Neural progenitor cell (in vitro differentiated cells): ENCODE measurements at regions not wholly inside any gene's neighbourhood (a gene's known extent, or its start where the extent isn't known, plus 50 kb on each side); places are given as distances from the start of the nearest gene placed in this dataset.

Experiments used
- DNase-seq: peaks from one replicate; pipeline ENCODE4 v3.0.0-alpha.2; 2016; ENCODE audit warnings: low spot score
- H2AFZ ChIP-seq: fragments of 200-600 bp; sonication (generic); replicated peaks from 2 replicates; pipeline ENCODE4 v1.6.1; 2016; ENCODE audit warnings: antibody characterized with exemption
- H3F3A ChIP-seq: fragments of 200-600 bp; sonication (generic); 2 replicates; pipeline ENCODE4 v1.6.1; 2016; ENCODE audit warnings: antibody characterized with exemption, low read depth
- H3K27ac ChIP-seq: fragments of 200-600 bp; sonication (generic); 2 replicates; pipeline ENCODE4 v1.5.1; 2016; ENCODE audit warnings: mild to moderate bottlenecking
- H3K27me3 ChIP-seq: fragments of 200-600 bp; sonication (generic); 2 replicates; pipeline ENCODE4 v1.6.1; 2016; ENCODE audit warnings: mild to moderate bottlenecking, moderate library complexity
- H3K36me3 ChIP-seq: fragments of 200-600 bp; sonication (generic); 2 replicates; pipeline ENCODE4 v1.5.1; 2016
- H3K4me1 ChIP-seq: fragments of 200-600 bp; sonication (generic); 2 replicates; pipeline ENCODE4 v1.6.1; 2016; ENCODE audit warnings: mixed run types
- H3K4me2 ChIP-seq: fragments of 200-600 bp; sonication (generic); 2 replicates; pipeline ENCODE4 v1.6.1; 2016
- H3K4me3 ChIP-seq: fragments of 200-600 bp; sonication (generic); 2 replicates; pipeline ENCODE4 v1.5.1; 2016
- H3K79me2 ChIP-seq: fragments of 200-600 bp; sonication (generic); 2 replicates; pipeline ENCODE4 v1.6.1; 2016; ENCODE audit warnings: low read depth
- H3K9ac ChIP-seq: fragments of 200-600 bp; sonication (generic); 2 replicates; pipeline ENCODE4 v1.6.1; 2016
- H3K9me3 ChIP-seq: fragments of 200-600 bp; sonication (generic); 2 replicates; pipeline ENCODE4 v1.5.1; 2016; ENCODE audit warnings: low read depth
- H4K20me1 ChIP-seq: fragments of 200-600 bp; sonication (generic); 2 replicates; pipeline ENCODE4 v1.6.1; 2016; ENCODE audit warnings: low read depth
- H3K27ac Mint-ChIP-seq: 3 replicates; pipeline ENCODE4 v1.8.0; 2021; ENCODE audit warnings: mixed read lengths
- H3K27me3 Mint-ChIP-seq: 2 replicates; pipeline ENCODE4 v1.8.0; 2022; ENCODE audit warnings: low read depth, mild to moderate bottlenecking, inconsistent platforms, moderate library complexity, mixed read lengths; ENCODE audit not compliant: insufficient read depth
- H3K36me3 Mint-ChIP-seq: 3 replicates; pipeline ENCODE4 v1.8.0; 2021; ENCODE audit warnings: mixed read lengths
- H3K4me1 Mint-ChIP-seq: 3 replicates; pipeline ENCODE4 v1.8.0; 2021; ENCODE audit warnings: mixed read lengths
- H3K4me3 Mint-ChIP-seq: 3 replicates; pipeline ENCODE4 v1.8.0; 2021; ENCODE audit warnings: mild to moderate bottlenecking, moderate library complexity, mixed read lengths
- H3K9me3 Mint-ChIP-seq: 3 replicates; pipeline ENCODE4 v1.8.0; 2020; ENCODE audit warnings: mixed read lengths
- EZH2 ChIP-seq: fragments of 200-600 bp; sonication (generic); IDR thresholded peaks from 2 replicates; pipeline ENCODE4 v1.6.1; 2017; ENCODE audit warnings: antibody characterized with exemption, mild to moderate bottlenecking, moderate library complexity
- EZH2phosphoT487 ChIP-seq: fragments of 200-600 bp; sonication (generic); IDR thresholded peaks from 2 replicates; pipeline ENCODE4 v1.6.1; 2017; ENCODE audit warnings: antibody characterized with exemption
- TF ChIP-seq, protein P1 (sequence below): fragments of 200-600 bp; sonication (generic); IDR thresholded peaks from 2 replicates; pipeline ENCODE4 v1.5.1; 2017; ENCODE audit warnings: antibody characterized with exemption, mild to moderate bottlenecking

DNA sequence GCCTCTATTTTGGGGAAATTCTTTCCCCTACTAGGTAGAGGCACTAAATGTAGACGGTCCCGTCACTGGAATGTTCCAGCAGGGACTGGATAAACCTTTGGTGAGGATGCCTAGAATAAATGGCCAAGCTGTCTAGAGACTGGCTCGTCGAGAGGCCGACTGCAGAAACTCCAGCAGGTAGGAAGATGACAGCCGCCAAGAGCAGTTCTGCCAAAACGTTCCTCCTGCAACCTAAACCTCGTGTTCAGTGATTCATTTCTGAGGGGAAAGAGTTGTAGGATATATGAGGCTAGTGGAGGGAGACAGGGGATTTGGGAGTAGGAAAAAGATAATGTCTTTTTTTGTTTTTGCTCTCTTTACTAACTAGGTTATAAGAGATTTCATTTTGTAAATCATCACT lies 184.7 kb upstream of the GDF10 start:
- Histone ChIP-seq H4K20me1 (no peaks in the 10 kb centered on the region), H3K27me3 (no peaks in the 10 kb centered on the region), H2AFZ (no peak overlapping the region), H3K4me1 (no peaks in the 10 kb centered on the region), H3K9me3 (no peaks in the 10 kb centered on the region), H3K36me3 (no peaks in the 10 kb centered on the region), H3K9ac (no peak overlapping the region), H3K27ac (no peak overlapping the region), H3F3A (no peaks in the 10 kb centered on the region), H3K79me2 (no peaks in the 10 kb centered on the region), H3K4me3 (no peak overlapping the region), H3K4me2 (no peak overlapping the region)
- Mint-ChIP-seq H3K36me3 (no peaks in the 10 kb centered on the region), H3K27ac (no peak overlapping the region), H3K4me3 (no peak overlapping the region), H3K9me3 (no peaks in the 10 kb centered on the region), H3K4me1 (peaks cover 3% of the 10 kb centered on the region), H3K27me3 (no peaks in the 10 kb centered on the region)
- TF ChIP-seq EZH2 (no peak), EZH2phosphoT487 (no peak)
- TF ChIP-seq, protein P1, sequence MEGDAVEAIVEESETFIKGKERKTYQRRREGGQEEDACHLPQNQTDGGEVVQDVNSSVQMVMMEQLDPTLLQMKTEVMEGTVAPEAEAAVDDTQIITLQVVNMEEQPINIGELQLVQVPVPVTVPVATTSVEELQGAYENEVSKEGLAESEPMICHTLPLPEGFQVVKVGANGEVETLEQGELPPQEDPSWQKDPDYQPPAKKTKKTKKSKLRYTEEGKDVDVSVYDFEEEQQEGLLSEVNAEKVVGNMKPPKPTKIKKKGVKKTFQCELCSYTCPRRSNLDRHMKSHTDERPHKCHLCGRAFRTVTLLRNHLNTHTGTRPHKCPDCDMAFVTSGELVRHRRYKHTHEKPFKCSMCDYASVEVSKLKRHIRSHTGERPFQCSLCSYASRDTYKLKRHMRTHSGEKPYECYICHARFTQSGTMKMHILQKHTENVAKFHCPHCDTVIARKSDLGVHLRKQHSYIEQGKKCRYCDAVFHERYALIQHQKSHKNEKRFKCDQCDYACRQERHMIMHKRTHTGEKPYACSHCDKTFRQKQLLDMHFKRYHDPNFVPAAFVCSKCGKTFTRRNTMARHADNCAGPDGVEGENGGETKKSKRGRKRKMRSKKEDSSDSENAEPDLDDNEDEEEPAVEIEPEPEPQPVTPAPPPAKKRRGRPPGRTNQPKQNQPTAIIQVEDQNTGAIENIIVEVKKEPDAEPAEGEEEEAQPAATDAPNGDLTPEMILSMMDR = no peak
- no peak for DNase-seq

DNA sequence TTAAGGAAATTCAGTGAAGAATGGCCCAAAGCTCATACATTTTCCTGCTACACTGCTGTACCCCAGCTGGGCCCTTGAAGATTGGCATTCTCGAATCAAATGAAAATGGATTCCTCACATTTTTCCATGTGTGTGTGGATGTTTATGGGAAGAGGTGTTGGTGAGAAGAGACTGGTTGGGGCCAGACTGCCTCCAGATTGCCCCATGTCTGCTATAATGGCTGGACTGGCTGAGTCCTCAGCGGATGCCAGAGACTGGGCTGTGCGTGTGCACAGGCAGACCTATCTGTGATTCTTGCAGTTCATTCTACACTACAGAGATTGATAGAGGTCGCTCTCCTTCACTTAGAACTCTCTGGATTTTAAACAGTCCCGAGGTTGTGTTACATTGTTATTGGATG lies 183.6 kb upstream of the GDF10 start:
- Histone ChIP-seq H3K4me1 (no peaks in the 10 kb centered on the region), H2AFZ (no peak overlapping the region), H3K36me3 (no peaks in the 10 kb centered on the region), H3K79me2 (no peaks in the 10 kb centered on the region), H3K27ac (no peak overlapping the region), H4K20me1 (no peaks in the 10 kb centered on the region), H3K4me3 (no peak overlapping the region), H3K4me2 (no peak overlapping the region), H3K9me3 (no peaks in the 10 kb centered on the region), H3F3A (no peaks in the 10 kb centered on the region), H3K9ac (no peak overlapping the region), H3K27me3 (no peaks in the 10 kb centered on the region)
- Mint-ChIP-seq H3K4me1 (peaks cover 3% of the 10 kb centered on the region), H3K4me3 (no peak overlapping the region), H3K27ac (no peak overlapping the region), H3K36me3 (no peaks in the 10 kb centered on the region), H3K27me3 (no peaks in the 10 kb centered on the region), H3K9me3 (no peaks in the 10 kb centered on the region)
- TF ChIP-seq EZH2phosphoT487 = no peak
- DNase-seq = no peak

DNA sequence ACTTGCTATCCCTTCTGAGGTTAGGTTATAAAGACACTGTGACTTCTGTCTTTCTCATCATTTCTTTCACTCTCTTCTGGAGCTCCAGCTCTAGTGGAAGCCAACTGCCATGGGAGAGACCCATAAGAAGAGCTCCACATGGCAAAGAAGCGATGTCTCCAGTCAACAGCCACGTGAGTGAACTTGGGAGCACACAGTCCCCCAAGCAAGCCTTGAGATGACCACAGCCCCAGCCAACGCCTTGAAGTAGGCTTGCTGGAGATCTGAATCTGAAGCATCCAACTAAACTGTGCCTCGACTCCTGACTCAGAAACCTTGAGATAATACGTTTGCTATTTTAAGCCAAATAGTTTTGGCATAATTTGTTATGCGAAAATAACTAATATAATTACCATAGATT lies 181.7 kb upstream of the GDF10 start:
- H3K4me3 Mint-ChIP-seq = no peak overlapping the region

DNA sequence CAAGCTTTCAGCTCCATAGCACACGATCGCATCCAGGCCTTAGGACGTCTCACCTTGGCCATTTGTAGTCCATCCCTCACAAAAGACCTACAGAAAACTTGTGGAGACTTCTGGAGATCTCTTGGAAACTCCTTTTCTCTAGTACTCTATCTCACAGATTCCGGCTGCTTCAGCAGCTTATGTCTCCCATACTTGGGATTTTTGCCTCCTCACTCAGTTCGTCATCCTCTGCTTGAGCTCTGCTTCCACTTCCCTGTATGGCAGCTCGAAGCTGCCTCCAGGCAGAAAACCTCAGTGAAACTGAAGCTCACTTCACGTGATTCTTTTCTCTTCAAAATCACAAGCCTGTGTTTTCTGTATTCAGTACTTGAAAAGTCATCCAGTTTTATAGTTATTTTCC lies 178.7 kb upstream of the GDF10 start:
- H3K36me3 ChIP-seq = no peaks in the 10 kb centered on the region
- DNase-seq = no peak
- H3K27me3 ChIP-seq = no peaks in the 10 kb centered on the region
- H3K79me2 ChIP-seq = no peaks in the 10 kb centered on the region
- H3K4me2 ChIP-seq = no peak overlapping the region
- no peak overlapping the region for H3K9ac ChIP-seq
- H2AFZ ChIP-seq = peak overlapping the region; percentile 29
- H3K4me1 Mint-ChIP-seq = peaks cover 3% of the 10 kb centered on the region
- no peaks in the 10 kb centered on the region for H3K9me3 Mint-ChIP-seq
- no peaks in the 10 kb centered on the region for H4K20me1 ChIP-seq
- no peak overlapping the region for H3K27ac ChIP-seq
- no peak overlapping the region for H3K4me3 ChIP-seq
- H3K27ac Mint-ChIP-seq = no peak overlapping the region
- TF ChIP-seq EZH2phosphoT487 = no peak
- TF ChIP-seq EZH2 = no peak
- TF ChIP-seq, protein P1 = no peak
- H3K27me3 Mint-ChIP-seq = no peaks in the 10 kb centered on the region
- H3K9me3 ChIP-seq = no peaks in the 10 kb centered on the region
- H3K36me3 Mint-ChIP-seq = no peaks in the 10 kb centered on the region
- H3K4me1 ChIP-seq = no peaks in the 10 kb centered on the region
- H3K4me3 Mint-ChIP-seq = no peak overlapping the region
- H3F3A ChIP-seq = no peaks in the 10 kb centered on the region

More for the DNA sequence above, 181.7 kb upstream of the GDF10 start:
- Mint-ChIP-seq H3K27me3 (no peaks in the 10 kb centered on the region), H3K9me3 (no peaks in the 10 kb centered on the region), H3K27ac (no peak overlapping the region), H3K4me1 (peaks cover 3% of the 10 kb centered on the region), H3K36me3 (no peaks in the 10 kb centered on the region)
- H2AFZ ChIP-seq = no peak overlapping the region
- no peak overlapping the region for H3K4me3 ChIP-seq
- no peak overlapping the region for H3K9ac ChIP-seq
- H4K20me1 ChIP-seq = no peaks in the 10 kb centered on the region
- TF ChIP-seq EZH2phosphoT487 (no peak), EZH2 (no peak)
- TF ChIP-seq, protein P1 = no peak
- no peak for DNase-seq
- no peak overlapping the region for H3K4me2 ChIP-seq
- no peak overlapping the region for H3K27ac ChIP-seq
- H3K9me3 ChIP-seq = no peaks in the 10 kb centered on the region
- no peaks in the 10 kb centered on the region for H3K79me2 ChIP-seq
- no peaks in the 10 kb centered on the region for H3K36me3 ChIP-seq
- no peaks in the 10 kb centered on the region for H3K4me1 ChIP-seq
- no peaks in the 10 kb centered on the region for H3F3A ChIP-seq
- no peaks in the 10 kb centered on the region for H3K27me3 ChIP-seq
